ENCODE measurements at regions not wholly inside any gene's neighbourhood (a gene's known extent, or its start where the extent isn't known, plus 50 kb on each side); places are given as distances from the start of the nearest gene placed in this dataset.
A peak's percentile ranks its signal among the peaks of the same experiment; 100 is the strongest.
"Not testable (repeated sequence)": the region's sequence is repeated elsewhere in the genome, so short reads cannot be mapped to it uniquely, and the experiment has no call there.

DNA sequence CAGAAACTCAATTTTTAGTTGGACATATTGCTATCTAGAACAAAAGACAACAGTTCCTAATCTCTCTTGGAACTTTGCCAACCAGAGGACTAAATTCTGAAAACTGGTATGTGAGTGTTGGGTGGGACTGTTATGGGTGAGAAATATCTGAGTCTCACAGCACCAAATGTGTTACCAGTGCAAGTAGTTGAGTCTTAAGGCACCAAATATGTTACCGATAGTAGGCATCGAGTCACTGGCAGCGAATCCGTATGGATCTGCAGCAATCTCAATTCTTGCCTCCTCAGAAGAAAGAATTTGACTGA lies 575.2 kb downstream of the DACH1 start:
- no peak for DNase-seq

DNA sequence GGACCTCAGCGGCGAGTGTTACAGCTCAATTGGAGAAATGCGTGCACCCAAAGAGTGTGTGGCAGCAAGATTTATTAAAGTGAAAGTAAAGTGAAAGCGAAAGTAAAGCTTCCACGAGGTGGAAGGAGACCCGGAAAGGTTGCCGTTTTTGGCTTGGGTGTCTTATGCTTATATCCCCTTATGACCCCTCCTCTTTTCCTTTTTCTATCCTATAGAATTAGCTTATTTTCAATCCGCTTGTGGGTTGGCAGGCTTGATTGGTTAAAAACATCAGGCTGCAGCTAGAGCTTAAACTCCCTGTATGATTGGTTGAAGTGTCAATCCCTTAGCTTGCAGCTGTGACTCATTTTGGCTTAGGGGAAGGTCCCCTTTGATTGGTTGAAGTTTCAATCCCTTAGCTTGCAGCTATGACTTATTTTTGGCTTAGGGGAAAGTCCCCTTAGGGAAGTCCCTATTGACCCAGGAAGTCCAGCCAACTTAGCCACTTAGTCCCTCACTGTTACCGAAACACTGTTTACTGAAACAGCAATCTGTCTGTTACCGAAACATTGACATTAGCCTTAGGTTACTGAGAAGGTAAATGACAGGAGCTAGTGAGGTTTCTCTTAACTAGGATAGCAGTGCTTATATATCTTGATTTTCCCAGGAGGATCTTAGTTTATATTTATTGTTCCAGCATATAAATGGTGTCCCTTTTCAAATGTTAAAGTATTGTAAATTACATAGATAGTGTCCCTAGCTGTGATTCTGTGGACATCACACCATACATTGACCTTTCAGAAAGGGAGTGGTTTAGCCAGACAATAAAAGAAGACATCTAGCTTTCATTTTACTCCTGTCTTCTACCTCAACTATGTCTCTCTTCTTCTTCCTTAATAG lies 575.8 kb downstream of the DACH1 start:
- DNase-seq: peak; percentile 84

DNA sequence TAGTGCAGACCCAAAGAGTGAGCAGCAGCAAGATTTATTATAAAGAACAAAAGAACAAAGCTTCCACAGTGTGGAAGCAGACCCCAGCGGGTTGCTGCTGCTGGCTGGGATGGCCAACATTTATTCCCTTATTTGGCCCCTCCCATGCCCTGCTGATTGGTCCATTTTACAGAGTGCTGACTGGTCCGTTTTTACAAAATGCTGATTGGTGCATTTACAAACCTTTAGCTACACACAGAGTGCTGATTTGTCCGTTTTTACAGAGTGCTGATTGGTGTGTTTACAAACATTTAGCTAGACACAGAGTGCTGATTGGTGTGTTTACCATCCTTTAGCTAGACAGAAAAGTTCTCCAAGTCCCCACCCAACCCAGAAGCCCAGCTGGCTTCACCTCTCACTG lies 577.0 kb downstream of the DACH1 start:
- DNase-seq: not testable (repeated sequence)

DNA sequence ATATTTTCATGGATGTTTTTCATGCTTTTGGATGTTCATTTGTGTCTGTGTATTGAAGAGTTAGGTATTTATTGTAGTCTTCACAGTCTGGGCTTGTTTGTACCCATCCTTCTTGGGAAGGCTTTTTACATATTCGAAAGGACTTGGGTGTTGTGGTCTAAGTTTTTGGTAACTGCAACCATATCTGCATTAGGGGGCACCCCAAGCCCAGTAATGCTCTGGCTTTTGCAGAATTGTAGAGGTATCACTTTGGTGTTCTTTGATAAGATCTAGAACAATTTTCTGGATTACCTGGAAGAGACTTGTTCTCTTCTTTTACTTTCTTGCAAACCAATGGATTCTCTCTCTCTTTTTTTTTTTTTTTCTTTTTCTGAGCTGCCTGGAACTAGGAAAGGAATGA lies 581.3 kb downstream of the DACH1 start:
- DNase-seq: no peak

DNA sequence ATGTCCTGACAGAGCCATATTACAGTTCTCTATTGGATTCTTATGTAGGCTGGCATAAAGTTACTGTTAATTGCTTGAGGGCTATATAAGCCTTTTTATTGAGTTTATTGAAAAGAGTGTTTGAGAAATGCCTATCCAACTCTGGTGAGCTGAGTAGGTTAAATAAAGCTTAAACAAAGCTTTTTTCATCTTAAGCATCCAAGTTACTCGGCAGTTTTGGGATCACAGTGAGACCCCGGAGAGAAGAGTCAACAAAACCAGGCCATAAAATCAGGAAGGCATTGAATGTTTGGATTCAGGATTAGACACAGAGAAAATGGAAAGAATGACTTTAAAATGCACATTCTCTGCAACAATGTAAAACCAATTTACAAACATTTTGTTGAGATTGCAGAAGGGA lies 588.5 kb downstream of the DACH1 start:
- DNase-seq: no peak

DNA sequence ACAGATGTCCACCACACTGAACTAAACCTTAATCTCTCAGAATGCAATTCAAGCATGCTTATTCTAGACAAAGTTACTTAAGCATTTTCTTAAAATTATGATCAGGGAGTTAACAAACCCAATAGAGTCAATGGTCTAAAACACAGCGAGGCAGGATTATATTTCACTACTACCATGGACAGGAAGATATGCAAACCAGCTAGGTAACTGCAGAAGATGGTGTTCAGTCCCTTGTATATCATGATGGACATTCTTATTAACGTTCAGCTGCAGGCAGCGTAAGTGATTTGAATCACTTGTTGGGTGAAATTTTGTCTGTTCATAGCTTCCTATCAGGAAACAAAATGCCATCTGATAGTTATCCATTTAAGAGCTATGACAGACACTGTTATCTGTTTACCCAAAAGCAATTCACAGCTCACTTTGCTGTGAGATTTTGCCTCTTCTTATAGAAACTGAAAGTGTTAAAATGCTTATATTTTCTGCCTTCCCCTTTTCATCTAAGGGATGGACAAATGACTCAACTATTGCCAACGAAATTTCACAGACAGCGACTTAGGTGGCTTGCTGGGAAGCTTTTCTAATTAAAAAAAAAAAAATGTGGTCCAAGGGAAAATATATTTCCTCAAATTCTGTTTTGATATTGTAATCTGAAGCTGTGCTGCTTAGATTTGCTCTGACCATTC lies 591.9 kb downstream of the DACH1 start:
- DNase-seq: no peak

DNA sequence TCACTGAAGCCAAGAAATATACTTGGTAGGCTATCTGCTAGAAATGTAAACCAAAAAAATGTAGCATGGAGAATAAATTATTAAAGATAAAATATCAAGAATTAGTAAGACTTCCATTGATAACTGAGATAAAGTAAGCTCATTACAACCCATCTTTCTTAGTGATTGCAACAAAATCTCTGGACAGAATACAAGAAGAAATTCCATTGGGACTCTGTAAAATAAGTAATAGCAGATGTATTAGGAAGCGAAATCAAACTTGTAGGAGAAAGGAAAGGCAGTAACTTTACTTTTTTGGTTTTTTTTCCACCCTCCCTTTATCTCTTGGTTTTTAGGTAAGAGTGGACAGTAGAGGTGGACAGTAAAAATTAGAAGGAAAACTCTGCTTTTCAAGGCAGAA lies 605.7 kb downstream of the DACH1 start:
- no peak for DNase-seq

DNA sequence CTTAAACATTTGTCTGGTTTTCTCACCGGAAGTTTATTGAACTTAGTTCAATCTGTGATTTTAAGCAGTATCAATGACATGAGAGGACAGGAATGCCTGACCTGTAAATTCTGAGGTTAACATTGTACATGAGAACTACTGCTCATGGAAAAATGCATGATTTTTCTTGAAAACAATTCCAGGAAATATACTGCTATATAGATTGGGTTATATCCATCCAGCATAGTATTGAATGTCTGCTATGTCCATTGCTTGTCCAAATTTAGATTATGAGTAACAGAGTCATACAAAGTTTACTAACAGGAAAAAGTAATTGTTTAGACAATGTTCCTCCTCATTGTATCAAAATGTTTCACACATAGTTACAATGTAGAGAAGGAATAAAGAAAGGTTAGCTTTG lies 606.8 kb downstream of the DACH1 start:
- no peak for DNase-seq

DNA sequence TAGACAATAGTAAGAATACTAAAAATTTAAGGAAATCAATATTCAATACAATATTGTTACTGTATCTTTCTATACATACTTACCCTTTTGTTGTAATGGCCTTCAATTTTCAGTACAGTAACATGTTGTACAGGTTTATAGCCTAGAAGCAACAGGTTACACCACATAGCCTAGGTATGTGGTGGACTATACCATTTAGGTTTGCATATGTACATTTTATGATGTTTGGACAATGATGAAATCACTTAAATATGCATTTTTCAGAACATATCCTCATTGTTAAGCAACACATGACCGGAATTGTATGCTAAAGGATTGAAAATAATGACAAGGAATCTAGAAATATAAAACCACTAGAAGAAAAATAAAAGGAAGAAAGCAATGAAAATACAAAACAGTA lies 611.4 kb downstream of the DACH1 start:
- no peak for DNase-seq

DNA sequence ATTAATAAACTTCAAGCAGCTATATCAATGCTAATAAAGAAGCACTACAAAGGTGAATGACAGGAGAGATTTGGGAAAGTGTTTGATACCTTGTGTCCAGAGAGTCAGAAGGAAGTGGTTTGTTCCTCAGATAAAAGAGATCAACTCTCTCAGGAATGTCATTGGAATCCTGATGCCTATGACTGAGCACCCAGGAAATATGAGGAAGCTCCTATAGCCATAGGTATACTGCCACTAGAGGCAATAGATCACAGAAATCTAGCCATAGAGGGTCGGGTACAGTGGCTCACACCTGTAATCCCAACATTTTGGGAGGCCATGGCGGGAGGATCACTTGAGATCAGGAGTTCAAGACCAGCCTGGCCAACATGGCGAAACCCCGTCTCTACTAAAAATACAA lies 612.6 kb downstream of the DACH1 start:
- no peak for DNase-seq

DNA sequence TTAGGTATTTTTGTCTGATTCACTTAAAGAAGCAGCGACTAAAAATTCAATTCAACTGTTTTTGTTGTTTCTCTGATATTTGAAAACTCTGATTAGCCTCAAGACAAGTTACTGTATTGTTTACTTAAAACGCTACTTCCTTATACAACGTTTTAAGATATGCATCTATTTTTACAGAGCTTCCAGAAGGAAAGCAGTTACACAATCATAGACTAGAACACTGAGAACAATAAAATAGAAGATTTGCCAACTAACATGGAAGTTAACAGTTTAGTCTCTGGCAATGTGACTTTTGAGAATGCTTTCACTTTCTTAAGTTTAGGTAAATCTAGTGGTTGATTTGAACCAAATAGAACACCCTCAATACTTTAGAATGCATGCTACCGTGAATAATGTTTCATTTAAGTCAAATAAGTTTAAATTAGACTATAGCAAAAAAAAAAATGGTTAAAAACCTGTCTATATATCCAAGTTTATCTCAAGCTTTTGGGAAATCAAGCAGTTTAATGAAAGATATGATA lies 614.8 kb downstream of the DACH1 start:
- no peak for DNase-seq

DNA sequence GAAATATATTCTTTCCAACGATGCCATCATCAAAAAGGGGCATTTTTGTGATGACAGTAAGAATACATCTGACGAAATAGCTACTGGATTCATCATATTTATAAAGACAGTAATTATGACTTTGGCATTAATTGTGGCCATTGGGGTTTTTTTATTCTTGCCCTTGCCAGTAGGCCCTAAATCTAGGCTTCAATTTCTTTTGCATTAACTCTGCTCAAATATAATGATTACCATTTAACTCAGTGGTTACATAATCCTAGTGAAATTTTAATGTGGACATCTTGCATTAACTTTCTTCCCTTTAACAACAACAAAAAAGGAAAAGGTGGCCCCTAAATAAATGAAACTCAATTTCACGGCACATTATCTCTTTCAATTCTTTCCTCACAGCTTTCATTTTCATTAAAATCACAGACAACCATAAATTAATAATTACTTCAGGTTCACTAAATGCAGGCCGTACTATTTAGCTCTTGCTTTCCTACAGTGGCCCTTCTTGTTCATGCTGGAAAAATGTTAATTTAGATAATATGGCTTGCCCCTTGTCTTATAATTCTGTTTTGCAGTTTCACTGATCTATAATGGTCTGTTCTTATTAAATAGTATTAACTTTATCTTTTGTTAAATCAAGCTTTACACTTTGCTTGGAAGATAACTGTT lies 615.6 kb downstream of the DACH1 start:
- no peak for DNase-seq

DNA sequence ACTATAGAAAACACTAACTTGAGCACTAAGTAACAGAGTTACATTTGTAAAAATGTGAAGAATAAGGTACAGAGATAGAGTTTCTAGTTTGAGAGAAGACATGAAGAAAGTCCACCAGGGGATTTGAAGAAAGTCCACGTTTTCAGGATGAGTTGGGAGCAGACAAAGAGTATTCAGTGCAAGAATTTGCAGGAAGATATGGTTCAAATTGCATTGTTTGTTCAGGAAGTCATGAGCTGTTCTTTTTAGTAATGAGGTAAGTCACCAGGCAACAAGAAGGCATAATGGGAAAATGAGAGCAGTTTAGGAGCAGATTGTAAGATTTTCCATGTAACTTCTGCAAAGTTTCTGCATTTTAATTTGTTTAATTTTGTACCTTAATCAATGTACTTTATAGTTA lies 618.0 kb downstream of the DACH1 start:
- DNase-seq: no peak

DNA sequence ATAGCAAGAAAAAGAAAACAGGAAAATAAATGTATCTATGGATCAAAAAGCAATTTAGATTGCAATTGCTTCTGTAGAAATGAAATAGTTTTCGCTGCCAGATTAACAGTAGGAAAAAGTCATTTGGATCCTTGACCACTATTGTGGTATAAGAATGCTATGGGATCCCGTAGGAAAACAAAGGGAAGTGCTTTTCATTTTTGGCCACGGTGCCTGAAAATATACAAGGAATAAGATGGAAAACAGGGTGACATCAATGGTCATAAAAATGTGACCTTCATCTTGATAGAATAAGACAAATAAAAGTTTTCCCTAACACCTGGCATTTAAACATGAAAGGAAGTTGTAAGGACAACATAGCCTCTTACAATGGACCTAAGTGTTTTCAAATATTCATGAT lies 622.8 kb downstream of the DACH1 start:
- no peak for DNase-seq

DNA sequence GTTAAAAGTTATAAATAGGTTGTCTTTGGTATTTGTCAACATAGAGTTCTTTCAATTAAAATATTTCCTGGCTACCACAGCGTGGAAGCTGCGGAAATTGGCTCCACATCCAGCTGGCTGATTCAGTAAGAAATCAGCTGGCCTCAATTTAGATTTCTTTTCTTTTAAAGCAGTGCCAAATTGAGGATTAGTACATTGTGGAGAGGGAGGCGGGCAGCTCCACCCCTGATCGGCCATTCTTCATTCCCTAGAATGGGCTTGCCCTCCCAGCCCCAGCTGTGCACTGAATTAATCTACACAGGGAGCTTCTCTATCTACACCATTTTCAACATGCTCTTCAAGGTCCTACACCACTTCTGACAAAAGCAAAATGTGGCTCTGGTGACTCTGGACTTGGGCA lies 624.8 kb downstream of the DACH1 start:
- DNase-seq: no peak

DNA sequence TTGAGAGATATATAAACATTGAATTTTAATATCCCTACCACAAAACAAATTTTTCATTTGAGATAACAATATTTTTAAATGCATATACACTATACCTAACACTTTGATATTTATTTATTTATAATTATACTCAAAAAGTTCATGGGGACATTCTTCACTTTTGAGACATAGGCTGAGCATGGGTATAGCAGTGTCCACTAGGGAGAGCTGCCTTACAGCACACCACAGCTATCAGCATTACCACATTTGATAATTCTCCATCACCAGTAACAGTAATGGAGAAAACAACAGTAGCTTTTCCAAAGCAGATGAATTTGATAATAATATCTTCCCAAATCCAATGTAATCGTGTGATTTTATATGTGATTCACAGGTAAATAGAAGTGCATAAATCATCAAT lies 626.1 kb downstream of the DACH1 start:
- peak; percentile 3 for DNase-seq

DNA sequence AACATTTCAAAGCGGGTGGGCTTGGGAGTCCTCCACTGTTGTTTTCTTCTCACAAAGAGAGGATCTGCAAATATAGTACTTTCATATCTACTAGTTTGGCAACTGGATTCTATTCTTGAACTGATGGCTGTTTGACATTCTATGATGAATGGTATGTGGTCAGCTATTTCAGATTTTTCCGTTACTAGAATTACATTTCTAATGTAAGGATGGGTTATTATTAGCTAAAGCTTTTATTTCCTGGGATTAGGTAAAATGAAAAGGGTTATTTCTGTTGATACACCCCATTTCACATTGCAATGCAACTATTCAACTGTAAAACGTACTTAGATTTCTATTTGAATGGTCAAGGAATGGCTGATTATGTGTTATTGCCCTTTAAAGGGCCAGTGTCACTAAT lies 629.7 kb downstream of the DACH1 start:
- no peak for DNase-seq

DNA sequence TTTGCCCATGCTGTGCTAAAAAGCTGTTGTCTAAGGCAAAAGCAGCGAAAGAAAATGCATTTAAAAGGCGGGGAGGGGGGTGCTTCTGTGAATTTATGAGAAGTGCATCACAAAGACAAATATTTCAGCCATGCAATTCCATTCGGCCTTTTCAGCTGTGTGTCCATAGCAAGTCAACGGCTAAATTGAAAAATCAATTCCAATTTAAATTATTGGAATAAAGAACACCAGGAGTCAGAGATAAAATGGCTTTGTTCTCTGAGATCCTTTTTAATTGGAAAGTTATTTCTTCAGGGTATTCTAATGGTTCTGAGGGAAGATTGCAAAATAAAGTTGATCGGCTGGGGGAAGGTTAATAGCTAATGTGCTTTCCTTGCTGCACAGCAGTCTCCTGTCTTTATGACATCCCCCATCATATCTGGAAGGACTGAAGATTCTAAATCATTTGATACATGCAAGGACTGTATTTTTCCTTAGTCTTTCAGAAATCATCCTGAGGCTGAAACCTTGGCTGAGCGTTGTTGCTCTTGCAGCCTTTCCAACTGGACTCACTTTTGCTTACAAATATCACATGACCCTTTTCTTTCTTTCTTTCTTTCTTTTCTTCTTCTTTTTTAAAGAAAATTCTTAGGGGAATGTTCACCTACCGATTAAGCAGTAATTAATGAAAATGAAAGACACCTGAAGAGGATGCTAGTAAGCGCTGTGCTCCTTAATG lies 647.1 kb downstream of the DACH1 start:
- no peak for DNase-seq

DNA sequence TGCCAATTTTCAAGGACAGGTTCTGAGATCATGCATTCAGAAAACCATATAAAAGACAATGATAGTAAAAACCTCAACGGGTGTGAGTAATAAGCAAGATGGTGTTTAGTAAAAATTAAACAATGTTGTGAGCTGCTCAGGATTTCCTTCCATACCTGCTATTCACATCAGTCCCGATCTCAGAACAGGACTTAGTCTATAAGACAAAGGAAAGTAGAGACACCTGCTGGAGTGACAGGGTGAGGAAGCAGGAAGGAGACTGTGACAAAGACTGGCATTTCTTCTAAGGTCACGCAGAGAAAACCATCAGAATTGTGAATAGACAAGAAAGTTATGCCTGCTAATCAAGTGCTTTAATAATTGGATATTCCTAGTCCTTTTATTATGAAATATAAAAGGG lies 648.0 kb downstream of the DACH1 start:
- peak; percentile 54 for DNase-seq

DNA sequence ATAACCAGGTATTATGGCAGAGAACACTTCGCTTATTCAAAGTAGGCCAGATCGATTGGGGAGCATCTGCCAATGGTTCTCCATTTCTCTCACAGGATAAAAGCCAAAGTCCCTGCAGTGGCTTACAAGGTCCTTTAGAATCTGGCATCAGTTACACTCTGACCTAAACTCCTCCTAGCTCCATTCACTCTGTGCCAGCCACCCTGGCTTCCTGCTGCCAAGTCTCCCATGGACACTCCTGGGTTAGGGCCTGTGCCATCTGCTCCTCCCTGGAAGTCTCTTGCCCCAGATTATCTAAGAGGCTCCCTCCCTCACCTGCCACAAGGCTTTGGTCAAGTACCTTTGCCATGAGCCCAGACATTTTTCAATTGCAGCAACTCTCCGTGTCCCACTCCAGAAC lies 649.2 kb downstream of the DACH1 start:
- DNase-seq: no peak

DNA sequence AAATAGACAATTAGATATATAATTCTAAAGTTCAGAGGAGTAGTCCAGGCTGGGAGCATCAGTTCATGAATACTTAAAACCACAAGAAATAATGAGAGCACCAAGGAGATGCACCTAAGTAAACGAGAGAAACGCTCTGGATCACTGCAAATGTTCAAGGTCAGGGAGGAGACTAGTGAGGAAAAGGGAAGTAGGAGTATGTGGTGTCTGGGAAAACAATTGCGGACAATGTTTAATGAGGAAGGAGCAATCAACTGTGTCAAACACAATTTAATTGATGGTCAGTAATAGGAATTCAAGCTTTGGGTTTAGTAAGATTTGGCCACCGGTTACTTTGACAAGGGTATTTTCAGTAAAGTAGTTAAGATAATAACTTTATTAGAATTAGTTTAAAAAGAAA lies 652.2 kb downstream of the DACH1 start:
- no peak for DNase-seq

DNA sequence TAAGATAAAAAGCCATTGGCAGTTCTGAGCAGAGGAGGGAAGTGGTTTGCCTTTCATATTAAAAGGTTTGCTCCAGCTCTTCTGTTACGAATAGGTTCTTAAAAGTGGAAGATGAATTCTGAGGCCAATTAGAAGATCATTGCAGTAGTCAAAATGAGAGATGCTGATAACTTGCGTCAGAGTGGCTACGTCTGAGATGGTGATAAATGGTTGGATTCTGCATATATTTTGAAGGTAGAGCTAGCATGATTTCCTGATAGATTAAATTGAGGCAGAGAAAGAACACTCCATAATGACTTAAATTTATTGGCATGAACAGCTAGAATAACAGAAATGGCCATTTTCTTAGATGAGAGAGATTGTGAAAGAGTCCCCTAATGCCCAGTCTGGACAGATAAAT lies 652.6 kb downstream of the DACH1 start:
- no peak for DNase-seq

DNA sequence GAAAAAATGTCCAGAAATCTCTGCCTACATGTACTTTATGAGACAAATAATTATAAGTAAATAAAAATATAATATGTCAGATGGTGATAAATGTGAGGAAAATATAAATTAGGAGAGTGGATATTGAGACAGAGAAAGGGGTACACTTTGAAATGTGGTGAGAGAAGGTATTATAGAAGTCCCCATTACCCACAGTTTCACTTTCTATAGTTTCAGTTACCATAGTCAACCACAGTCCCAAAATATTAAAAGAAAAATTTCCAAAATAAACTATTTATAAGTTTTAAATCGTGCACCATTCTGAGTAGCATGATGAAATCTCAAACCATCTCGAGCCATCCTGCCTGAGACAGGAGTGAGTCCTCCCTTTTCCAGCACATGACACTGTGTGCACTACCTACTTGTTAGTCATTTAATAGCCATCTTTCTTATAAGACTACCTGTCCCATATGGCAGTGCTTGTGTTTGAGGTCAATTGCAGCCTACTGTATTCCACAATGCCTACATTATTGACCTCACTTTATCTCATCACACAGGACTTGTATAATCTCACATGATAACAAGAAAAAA lies 653.7 kb downstream of the DACH1 start:
- no peak for DNase-seq

Data from DMS153 (cell line).